SK-N-MC (cell line): ENCODE measurements at regions not wholly inside any gene's neighbourhood (a gene's known extent, or its start where the extent isn't known, plus 50 kb on each side); places are given as distances from the start of the nearest gene placed in this dataset.

Experiments
- DNase-seq: peaks from one replicate; pipeline ENCODE4 v3.0.0-alpha.2; 2011; ENCODE audit warnings: low read depth, low spot score
- H3K27ac ChIP-seq: fragments of 200-600 bp; sonication (generic); 2 replicates; pipeline ENCODE4 v1.5.1; 2016; ENCODE audit warnings: mixed run types
- H3K36me3 ChIP-seq: fragments of 200-600 bp; sonication (generic); 2 replicates; pipeline ENCODE4 v1.6.1; 2017; ENCODE audit warnings: antibody characterized with exemption, low read length, mixed read lengths; ENCODE audit not compliant: insufficient read depth
- H3K4me3 ChIP-seq: fragments of 200-600 bp; sonication (generic); 2 replicates; pipeline ENCODE4 v1.5.1; 2016
- H3K9ac ChIP-seq: fragments of 200-600 bp; sonication (generic); 2 replicates; pipeline ENCODE4 v1.8.0; 2017; ENCODE audit warnings: mixed run types, mixed read lengths; ENCODE audit not compliant: insufficient read length
- H3K9me3 ChIP-seq: fragments of 200-600 bp; sonication (generic); 2 replicates; pipeline ENCODE4 v1.6.1; 2017; ENCODE audit warnings: low read depth, mild to moderate bottlenecking, antibody characterized with exemption, low read length, moderate library complexity, mixed read lengths
- EZH2 ChIP-seq: fragments of 200-600 bp; sonication (generic); IDR thresholded peaks from one replicate; pipeline ENCODE4 v1.6.1; 2017; ENCODE audit warnings: antibody characterized with exemption
- FOXP2 ChIP-seq: optimal IDR thresholded peaks from 2 replicates; pipeline ENCODE3; 2011; ENCODE audit warnings: mild to moderate bottlenecking, moderate library complexity; ENCODE audit not compliant: insufficient read depth; ENCODE audit errors: extremely low read length, control extremely low read depth
- POLR2AphosphoS5 ChIP-seq: IDR thresholded peaks from 2 replicates; pipeline ENCODE4 v1.6.1; 2012; ENCODE audit warnings: mild to moderate bottlenecking, low read depth, low read length, borderline replicate concordance

- no peak overlapping the region for H3K9ac ChIP-seq
- DNase-seq: no peak
- no peaks in the 10 kb centered on the region for H3K9me3 ChIP-seq
- no peak overlapping the region for H3K4me3 ChIP-seq
- no peak for TF ChIP-seq POLR2AphosphoS5
- no peaks in the 10 kb centered on the region for H3K36me3 ChIP-seq
- H3K27ac ChIP-seq: no peak overlapping the region
Observed at GRCh38 chr6:169954977-169955376, 203.6 kb downstream of the ERMARD start.

GRCh38 chr6:169953686-169954085 is 202.3 kb downstream of the ERMARD start:
- H3K9me3 ChIP-seq: no peaks in the 10 kb centered on the region
- DNase-seq: no peak
- H3K9ac ChIP-seq: no peak overlapping the region
- no peaks in the 10 kb centered on the region for H3K36me3 ChIP-seq
- H3K4me3 ChIP-seq: no peak overlapping the region
- TF ChIP-seq POLR2AphosphoS5: no peak
- no peak for TF ChIP-seq EZH2
- no peak for TF ChIP-seq FOXP2
- H3K27ac ChIP-seq: no peak overlapping the region

- no peak for DNase-seq
- H3K9me3 ChIP-seq: no peaks in the 10 kb centered on the region
- no peak overlapping the region for H3K4me3 ChIP-seq
- TF ChIP-seq POLR2AphosphoS5 (no peak), EZH2 (no peak), FOXP2 (no peak)
- H3K27ac ChIP-seq: no peak overlapping the region
- no peaks in the 10 kb centered on the region for H3K36me3 ChIP-seq
- H3K9ac ChIP-seq: no peak overlapping the region
Observed at GRCh38 chr6:169950558-169950957, 199.1 kb downstream of the ERMARD start.

- DNase-seq: no peak
- Histone ChIP-seq H3K27ac (peak overlapping the region; percentile 52; the same call in 1 of the 2 replicates), H3K36me3 (no peaks in the 10 kb centered on the region), H3K9me3 (no peaks in the 10 kb centered on the region), H3K9ac (no peak overlapping the region), H3K4me3 (no peak overlapping the region)
- TF ChIP-seq FOXP2 (no peak), POLR2AphosphoS5 (no peak), EZH2 (no peak)
Observed at GRCh38 chr6:169949511-169950097, 198.2 kb downstream of the ERMARD start.

- Histone ChIP-seq H3K9me3 (no peaks in the 10 kb centered on the region), H3K36me3 (no peaks in the 10 kb centered on the region), H3K4me3 (no peak overlapping the region), H3K27ac (no peak overlapping the region), H3K9ac (no peak overlapping the region)
- TF ChIP-seq FOXP2 (no peak), EZH2 (no peak), POLR2AphosphoS5 (no peak)
- no peak for DNase-seq
Observed at GRCh38 chr6:169946971-169947370, 195.5 kb downstream of the ERMARD start.

- H3K27ac ChIP-seq: no peak overlapping the region
- H3K36me3 ChIP-seq: no peaks in the 10 kb centered on the region
- TF ChIP-seq EZH2 (no peak), FOXP2 (no peak), POLR2AphosphoS5 (no peak)
- H3K4me3 ChIP-seq: no peak overlapping the region
- H3K9ac ChIP-seq: no peak overlapping the region
- no peaks in the 10 kb centered on the region for H3K9me3 ChIP-seq
- no peak for DNase-seq
Observed at GRCh38 chr6:169945117-169945516, 193.7 kb downstream of the ERMARD start.

GRCh38 chr6:169944415-169944814 is 193.0 kb downstream of the ERMARD start:
- Histone ChIP-seq H3K9me3 (no peaks in the 10 kb centered on the region), H3K9ac (no peak overlapping the region), H3K36me3 (no peaks in the 10 kb centered on the region), H3K27ac (no peak overlapping the region), H3K4me3 (no peak overlapping the region)
- TF ChIP-seq EZH2 (no peak), FOXP2 (no peak), POLR2AphosphoS5 (no peak)
- DNase-seq: no peak

- no peak overlapping the region for H3K27ac ChIP-seq
- no peak for DNase-seq
- H3K9ac ChIP-seq: no peak overlapping the region
- no peaks in the 10 kb centered on the region for H3K36me3 ChIP-seq
- no peak for TF ChIP-seq POLR2AphosphoS5
- no peak for TF ChIP-seq FOXP2
- TF ChIP-seq EZH2: no peak
- no peaks in the 10 kb centered on the region for H3K9me3 ChIP-seq
- H3K4me3 ChIP-seq: no peak overlapping the region
Observed at GRCh38 chr6:169944061-169944337, 192.6 kb downstream of the ERMARD start.

GRCh38 chr6:169943241-169944060 is 192.0 kb downstream of the ERMARD start:
- Histone ChIP-seq H3K36me3 (no peaks in the 10 kb centered on the region), H3K27ac (no peak overlapping the region), H3K4me3 (no peak overlapping the region), H3K9ac (no peak overlapping the region), H3K9me3 (no peaks in the 10 kb centered on the region)
- DNase-seq: no peak
- TF ChIP-seq FOXP2: no peak
- no peak for TF ChIP-seq POLR2AphosphoS5
- TF ChIP-seq EZH2: no peak
